GM12891 (cell line): ENCODE measurements at regions not wholly inside any gene's neighbourhood (a gene's known extent, or its start where the extent isn't known, plus 50 kb on each side); places are given as distances from the start of the nearest gene placed in this dataset.

Experiments
- POLR2A ChIP-seq: IDR thresholded peaks from 2 replicates; pipeline ENCODE4 v1.6.1; 2011; ENCODE audit warnings: low read depth, low read length, control low read depth
- TAF1 ChIP-seq: IDR thresholded peaks from 2 replicates; pipeline ENCODE4 v1.6.1; 2011; ENCODE audit warnings: low read depth, low read length, control low read depth

GRCh38 chr9:135022191-135022870 is 65.1 kb upstream of the OLFM1 start:
- TF ChIP-seq TAF1 (no peak), POLR2A (no peak)
